Activated effector memory CD4-positive, alpha-beta T cell treated with Interleukin-2 at 50 U/mL for 16 hours (primary cell): ENCODE measurements at regions not wholly inside any gene's neighbourhood (a gene's known extent, or its start where the extent isn't known, plus 50 kb on each side); places are given as distances from the start of the nearest gene placed in this dataset.

ENCODE experiments used
- DNase-seq: peaks from one replicate; pipeline ENCODE4 v3.0.0-alpha.2; 2020

GRCh38 chr6:44533421-44533820 is 145.9 kb downstream of the CDC5L start:
- DNase-seq = no peak

GRCh38 chr6:44534291-44534690 is 146.8 kb downstream of the CDC5L start:
- DNase-seq = no peak

- no peak for DNase-seq
These were observed 147.9 kb downstream of the CDC5L start for GRCh38 chr6:44535446-44535845.

- DNase-seq = no peak
These were observed 148.5 kb downstream of the CDC5L start for GRCh38 chr6:44535967-44536366.

- DNase-seq = no peak
These were observed 150.0 kb downstream of the CDC5L start for GRCh38 chr6:44537306-44538049.

- DNase-seq = no peak
These were observed 150.8 kb downstream of the CDC5L start for GRCh38 chr6:44538131-44538806.

- DNase-seq = no peak
These were observed 151.3 kb downstream of the CDC5L start for GRCh38 chr6:44538807-44539201.

GRCh38 chr6:44539701-44540355 is 152.3 kb downstream of the CDC5L start:
- DNase-seq = no peak

GRCh38 chr6:44540881-44541280 is 153.4 kb downstream of the CDC5L start:
- no peak for DNase-seq

- DNase-seq = no peak
These were observed 155.1 kb downstream of the CDC5L start for GRCh38 chr6:44542401-44543116.

GRCh38 chr6:44543664-44544063 is 156.2 kb downstream of the CDC5L start:
- DNase-seq = no peak

- DNase-seq = no peak
These were observed 157.7 kb downstream of the CDC5L start for GRCh38 chr6:44545224-44545623.

- no peak for DNase-seq
These were observed 160.8 kb downstream of the CDC5L start for GRCh38 chr6:44548319-44548718.

- no peak for DNase-seq
These were observed 162.0 kb downstream of the CDC5L start for GRCh38 chr6:44549516-44549915.

- no peak for DNase-seq
These were observed 166.7 kb downstream of the CDC5L start for GRCh38 chr6:44554194-44554593.

- no peak for DNase-seq
These were observed 167.4 kb downstream of the CDC5L start for GRCh38 chr6:44554861-44555260.

- DNase-seq = no peak
These were observed 168.5 kb downstream of the CDC5L start for GRCh38 chr6:44556046-44556445.

- no peak for DNase-seq
These were observed 170.7 kb downstream of the CDC5L start for GRCh38 chr6:44558024-44558831.

- no peak for DNase-seq
These were observed 171.3 kb downstream of the CDC5L start for GRCh38 chr6:44558832-44559251.

GRCh38 chr6:44559486-44560270 is 172.2 kb downstream of the CDC5L start:
- no peak for DNase-seq

GRCh38 chr6:44560458-44561059 is 173.1 kb downstream of the CDC5L start:
- DNase-seq = no peak
